Thyroid gland (tissue), 4 donors: ENCODE measurements at regions not wholly inside any gene's neighbourhood (a gene's known extent, or its start where the extent isn't known, plus 50 kb on each side); places are given as distances from the start of the nearest gene placed in this dataset.

Experiments
- DNase-seq, 2 donors: peaks; one replicate each; pipeline ENCODE4 v3.0.0-alpha.2; 2019
- H3K27ac ChIP-seq, 3 donors: fragments of 200-600 bp; sonication (generic); 1 replicate in 2 of 3; 2 replicates in 1 of 3; pipeline ENCODE4 v1.5.1; 2016 to 2019; ENCODE audit warnings: mild to moderate bottlenecking in 1 of 3, moderate library complexity in 1 of 3
- H3K27me3 ChIP-seq: fragments of 200-600 bp; sonication (generic); one replicate; pipeline ENCODE4 v1.5.1; 2019
- H3K36me3 ChIP-seq, 2 donors: fragments of 200-600 bp; sonication (generic); one replicate each; pipeline ENCODE4 v1.5.1; 2016 to 2019
- H3K4me1 ChIP-seq, 2 donors: fragments of 200-600 bp; sonication (generic); one replicate each; pipeline ENCODE4 v1.5.1; 2017 to 2019
- H3K4me3 ChIP-seq, 3 donors: fragments of 200-600 bp; sonication (generic); replicated peaks in 1 of 3; 1 replicate in 2 of 3; 2 replicates in 1 of 3; pipeline ENCODE4 v1.5.1; 2016; ENCODE audit warnings: mild to moderate bottlenecking in 1 of 3
- H3K9me3 ChIP-seq: fragments of 200-600 bp; sonication (generic); one replicate; pipeline ENCODE4 v1.5.1; 2017
- POLR2A ChIP-seq, 2 donors: fragments of 450-650 bp; IDR thresholded peaks; one replicate each; pipeline ENCODE4 v1.6.1; 2017; ENCODE audit warnings: antibody characterized with exemption in 2 of 2, mild to moderate bottlenecking in 2 of 2, moderate library complexity in 1 of 2
- WGBS, 2 donors: methylation state at CpG; one replicate each; pipeline ENCODE4 v1.1.5; 2017; 5-methylcytosine and 5-hydroxymethylcytosine counted together
- intact Hi-C: fragments of 100-400 bp; cut with DNase I; formaldehyde crosslinking; loops from one replicate; pipeline ENCODE4 v1.15.1; 2023
- TF ChIP-seq, protein P1 (sequence below), 6 experiments: fragments of 200-600 bp in 3 of 6; fragments of 450-650 bp in 3 of 6; sonication (generic) in 3 of 6; IDR thresholded peaks; one replicate each; pipeline ENCODE4 v1.5.1; 2016 to 2019; ENCODE audit warnings: antibody characterized with exemption in 6 of 6, mild to moderate bottlenecking in 2 of 6, inconsistent platforms in 1 of 6, moderate library complexity in 1 of 6

DNA sequence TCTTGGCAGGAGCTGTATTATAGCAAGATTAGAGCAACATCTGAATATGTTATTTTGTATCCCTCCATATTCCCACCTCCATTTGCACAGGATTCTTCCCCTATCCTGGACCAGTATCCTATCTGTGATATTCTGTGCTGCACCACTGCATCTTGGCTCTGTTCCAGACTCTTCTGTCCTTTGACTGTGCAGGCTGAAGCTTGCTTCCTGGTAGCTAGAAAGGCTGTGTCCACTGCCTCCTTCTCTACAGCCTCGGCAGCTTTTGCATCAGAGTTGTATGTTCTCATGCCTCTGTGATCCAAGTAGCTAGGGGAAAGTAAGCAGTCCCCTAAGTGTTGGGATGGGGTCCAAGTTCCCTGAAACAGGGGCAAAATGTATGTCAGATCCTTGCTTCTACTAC is 104.1 kb downstream of the GAS1 start:
- Histone ChIP-seq H3K4me1 (no peaks in the 10 kb centered on the region), H3K4me3 (no peak overlapping the region), H3K27ac (no peak overlapping the region), H3K27me3 (no peaks in the 10 kb centered on the region), H3K9me3 (no peaks in the 10 kb centered on the region), H3K36me3 (no peaks in the 10 kb centered on the region)
- 7 to 25% methylated on average over 1 of the region's 1 CpG for WGBS, 2 donors
- TF ChIP-seq POLR2A (IDR thresholded peaks at IDR 0.05), result no peak
- TF ChIP-seq, protein P1, sequence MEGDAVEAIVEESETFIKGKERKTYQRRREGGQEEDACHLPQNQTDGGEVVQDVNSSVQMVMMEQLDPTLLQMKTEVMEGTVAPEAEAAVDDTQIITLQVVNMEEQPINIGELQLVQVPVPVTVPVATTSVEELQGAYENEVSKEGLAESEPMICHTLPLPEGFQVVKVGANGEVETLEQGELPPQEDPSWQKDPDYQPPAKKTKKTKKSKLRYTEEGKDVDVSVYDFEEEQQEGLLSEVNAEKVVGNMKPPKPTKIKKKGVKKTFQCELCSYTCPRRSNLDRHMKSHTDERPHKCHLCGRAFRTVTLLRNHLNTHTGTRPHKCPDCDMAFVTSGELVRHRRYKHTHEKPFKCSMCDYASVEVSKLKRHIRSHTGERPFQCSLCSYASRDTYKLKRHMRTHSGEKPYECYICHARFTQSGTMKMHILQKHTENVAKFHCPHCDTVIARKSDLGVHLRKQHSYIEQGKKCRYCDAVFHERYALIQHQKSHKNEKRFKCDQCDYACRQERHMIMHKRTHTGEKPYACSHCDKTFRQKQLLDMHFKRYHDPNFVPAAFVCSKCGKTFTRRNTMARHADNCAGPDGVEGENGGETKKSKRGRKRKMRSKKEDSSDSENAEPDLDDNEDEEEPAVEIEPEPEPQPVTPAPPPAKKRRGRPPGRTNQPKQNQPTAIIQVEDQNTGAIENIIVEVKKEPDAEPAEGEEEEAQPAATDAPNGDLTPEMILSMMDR (IDR thresholded peaks at IDR 0.05), result no peak
- intact Hi-C loops, result no loop called here
- DNase-seq, result peak; percentile 12

DNA sequence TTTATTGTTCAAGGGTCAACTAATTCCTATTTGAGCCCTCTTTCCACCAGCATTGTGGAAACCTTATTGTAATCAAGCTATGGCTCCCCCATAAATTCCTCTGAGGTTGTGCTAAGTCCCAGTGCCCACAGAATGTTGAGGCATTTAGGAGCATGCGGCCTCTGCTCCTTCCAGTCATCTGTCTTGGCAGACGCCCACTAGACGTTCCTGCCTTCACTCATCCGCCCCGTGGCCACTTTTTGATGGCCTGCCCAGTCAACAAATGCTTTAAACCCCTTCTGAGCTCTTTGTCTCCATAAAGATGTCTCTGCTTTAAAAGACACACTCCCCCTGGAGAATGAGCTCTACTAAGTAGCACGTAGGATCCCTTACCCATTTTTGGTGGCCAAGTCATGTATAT is 104.7 kb downstream of the GAS1 start:
- no peaks in the 10 kb centered on the region for H3K9me3 ChIP-seq
- no peaks in the 10 kb centered on the region for H3K36me3 ChIP-seq
- no peak for TF ChIP-seq POLR2A (IDR thresholded peaks at IDR 0.05)
- TF ChIP-seq, protein P1 (IDR thresholded peaks at IDR 0.05), result no peak
- intact Hi-C loops, result no loop called here
- no peak for DNase-seq
- H3K27me3 ChIP-seq, result no peaks in the 10 kb centered on the region
- 83 to 86% methylated on average over 6 of the region's 6 CpGs for WGBS, 2 donors
- no peak overlapping the region for H3K27ac ChIP-seq
- H3K4me1 ChIP-seq, result no peaks in the 10 kb centered on the region
- H3K4me3 ChIP-seq, result no peak overlapping the region

DNA sequence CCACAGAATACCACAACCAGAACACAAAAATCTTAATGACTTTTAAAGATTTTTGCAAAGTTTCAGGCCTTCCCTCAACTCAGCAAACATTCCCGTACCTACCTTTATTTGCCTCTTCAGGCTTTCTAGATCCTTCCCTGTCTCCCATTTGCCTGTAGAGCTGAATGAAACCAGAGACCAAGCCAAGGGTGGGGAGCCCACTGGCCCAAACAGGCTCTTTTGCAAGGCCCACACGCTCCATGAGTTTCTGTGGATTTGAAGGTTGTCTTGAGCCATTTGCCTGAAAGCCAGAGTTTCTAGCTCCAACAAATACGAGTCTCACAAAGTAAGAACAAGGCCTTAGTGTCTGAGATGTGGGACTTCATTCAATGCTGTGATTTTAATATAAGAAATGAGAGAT is 107.8 kb downstream of the GAS1 start:
- 86 to 92% methylated on average over 3 of the region's 3 CpGs for WGBS, 2 donors
- no peaks in the 10 kb centered on the region for H3K27me3 ChIP-seq
- no peaks in the 10 kb centered on the region for H3K9me3 ChIP-seq
- intact Hi-C loops, result no loop called here
- no peak for DNase-seq
- TF ChIP-seq, protein P1 (IDR thresholded peaks at IDR 0.05), result no peak
- no peak for TF ChIP-seq POLR2A (IDR thresholded peaks at IDR 0.05)
- H3K36me3 ChIP-seq, result no peaks in the 10 kb centered on the region
- no peak overlapping the region for H3K27ac ChIP-seq
- no peaks in the 10 kb centered on the region for H3K4me1 ChIP-seq
- H3K4me3 ChIP-seq, result no peak overlapping the region

DNA sequence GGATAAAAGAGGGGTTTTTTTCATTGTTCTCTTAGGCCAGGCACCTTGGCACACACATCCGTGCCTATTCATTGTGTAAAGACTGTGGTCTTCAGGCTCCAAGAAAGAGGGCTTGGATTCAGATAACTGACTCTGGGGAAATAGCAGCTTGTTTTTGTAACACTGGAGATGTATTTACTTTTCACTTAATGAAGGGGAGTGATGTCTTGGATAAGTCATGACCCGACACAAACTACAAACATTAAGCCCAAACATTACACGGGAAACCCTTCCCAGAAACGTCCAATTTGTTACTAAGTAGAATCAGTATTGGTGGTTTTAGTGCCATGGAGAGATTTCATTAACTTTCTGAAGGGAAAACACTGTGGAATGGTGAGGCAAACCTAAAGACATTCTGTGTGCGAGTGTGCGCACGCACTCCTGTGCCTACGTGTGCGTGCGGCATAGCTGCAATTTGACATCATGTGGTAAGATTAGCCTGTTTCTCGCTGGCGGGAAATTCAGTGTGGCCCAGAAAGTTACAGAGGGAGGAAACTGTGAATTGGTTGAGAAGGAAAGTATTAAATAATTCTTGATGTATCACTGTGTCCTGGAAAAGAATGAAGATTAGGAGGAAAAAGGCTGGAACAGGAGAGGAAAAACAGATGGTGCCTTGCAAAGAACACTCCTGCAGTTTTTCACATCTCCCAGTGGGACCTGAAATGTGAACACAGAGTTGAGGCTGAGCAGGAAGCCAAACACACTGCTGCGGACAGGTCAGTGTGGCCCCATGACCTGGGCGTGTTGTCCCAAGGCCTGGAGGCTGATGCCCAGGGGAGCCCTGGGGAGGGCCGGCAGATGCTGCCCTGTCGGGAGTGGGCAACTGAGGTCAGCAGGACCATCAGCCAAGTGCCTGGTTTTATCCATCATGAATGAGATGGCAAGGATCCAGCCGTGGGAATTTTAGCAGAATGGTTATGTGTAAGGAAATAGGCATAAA is 108.5 kb downstream of the GAS1 start:
- H3K27me3 ChIP-seq, result no peaks in the 10 kb centered on the region
- WGBS, 2 donors, result 76 to 79% methylated on average over 17 of the region's 17 CpGs
- H3K27ac ChIP-seq, result no peak overlapping the region
- no peaks in the 10 kb centered on the region for H3K36me3 ChIP-seq
- no peaks in the 10 kb centered on the region for H3K9me3 ChIP-seq
- intact Hi-C loops, result no loop called here
- no peak for TF ChIP-seq POLR2A (IDR thresholded peaks at IDR 0.05)
- TF ChIP-seq, protein P1 (IDR thresholded peaks at IDR 0.05), result no peak
- DNase-seq, result no peak
- no peak overlapping the region for H3K4me3 ChIP-seq
- H3K4me1 ChIP-seq, result no peaks in the 10 kb centered on the region

DNA sequence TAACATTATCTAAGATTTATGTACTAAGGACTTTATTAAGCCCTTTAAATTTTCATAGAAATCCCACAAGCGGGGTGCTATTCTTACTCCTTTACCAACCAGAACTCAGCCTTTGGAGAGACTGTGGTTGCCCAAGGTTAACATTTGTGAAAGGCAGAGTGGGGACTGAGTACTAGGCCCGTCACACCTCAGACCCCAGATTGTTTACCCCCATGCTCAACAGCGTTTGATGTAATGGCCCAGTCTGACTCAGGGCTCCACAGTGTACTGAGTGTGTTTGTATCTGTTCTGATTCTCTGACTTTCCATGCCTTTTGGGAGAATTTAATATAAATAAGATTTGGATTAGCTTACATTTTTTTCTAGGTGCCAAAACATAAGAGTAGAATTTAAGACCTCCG is 110.0 kb downstream of the GAS1 start:
- intact Hi-C loops, result no loop called here
- Histone ChIP-seq H3K27ac (no peak overlapping the region), H3K4me3 (no peak overlapping the region)

More for the DNA sequence above, 110.0 kb downstream of the GAS1 start:
- TF ChIP-seq POLR2A (IDR thresholded peaks at IDR 0.05), result no peak
- TF ChIP-seq, protein P1 (IDR thresholded peaks at IDR 0.05), result no peak
- Histone ChIP-seq H3K36me3 (no peaks in the 10 kb centered on the region), H3K27me3 (no peaks in the 10 kb centered on the region), H3K4me1 (no peaks in the 10 kb centered on the region), H3K9me3 (no peaks in the 10 kb centered on the region)
- no peak for DNase-seq
- 85 to 92% methylated on average over 4 of the region's 4 CpGs for WGBS, 2 donors
